ENCODE measurements at regions not wholly inside any gene's neighbourhood (a gene's known extent, or its start where the extent isn't known, plus 50 kb on each side); places are given as distances from the start of the nearest gene placed in this dataset.

- TF ChIP-seq CTCF (IDR thresholded peaks at IDR 0.05) (no peak), JUN (CRISPR knock-in tag; IDR thresholded peaks at IDR 0.05) (no peak), ZSCAN18 (CRISPR knock-in tag; IDR thresholded peaks at IDR 0.05) (no peak)
These were observed 101.8 kb upstream of the TNRC6C start for GRCh38 chr17:77856551-77857305.

Measured in WTC11 (cell line).